Glomerular visceral epithelial cell (primary cell): ENCODE measurements at regions not wholly inside any gene's neighbourhood (a gene's known extent, or its start where the extent isn't known, plus 50 kb on each side); places are given as distances from the start of the nearest gene placed in this dataset.
A peak's percentile ranks its signal among the peaks of the same experiment; 100 is the strongest.
"Not testable (repeated sequence)": the region's sequence is repeated elsewhere in the genome, so short reads cannot be mapped to it uniquely, and the experiment has no call there.

Experiments
- DNase-seq: peaks from one replicate; pipeline ENCODE4 v3.0.0-alpha.2; 2016; ENCODE audit errors: extremely low spot score

GRCh38 chr1:157219600-157219999 lies 81.4 kb upstream of the ETV3 start:
- no peak for DNase-seq

- DNase-seq: no peak
These were observed 81.0 kb upstream of the ETV3 start for GRCh38 chr1:157219182-157219581.

- DNase-seq: no peak
These were observed 80.5 kb upstream of the ETV3 start for GRCh38 chr1:157218671-157219070.

GRCh38 chr1:157217486-157217885 lies 79.3 kb upstream of the ETV3 start:
- no peak for DNase-seq

- no peak for DNase-seq
These were observed 75.6 kb upstream of the ETV3 start for GRCh38 chr1:157213836-157214235.

GRCh38 chr1:157209514-157209913 lies 71.3 kb upstream of the ETV3 start:
- no peak for DNase-seq

GRCh38 chr1:157205982-157206381 lies 67.8 kb upstream of the ETV3 start:
- not testable (repeated sequence) for DNase-seq

GRCh38 chr1:157203166-157203565 lies 65.0 kb upstream of the ETV3 start:
- no peak for DNase-seq

GRCh38 chr1:157202331-157202730 lies 64.1 kb upstream of the ETV3 start:
- DNase-seq: no peak

GRCh38 chr1:157201767-157202166 lies 63.6 kb upstream of the ETV3 start:
- no peak for DNase-seq

GRCh38 chr1:157200451-157200850 lies 62.3 kb upstream of the ETV3 start:
- DNase-seq: no peak

GRCh38 chr1:157199421-157199755 lies 61.2 kb upstream of the ETV3 start:
- no peak for DNase-seq

GRCh38 chr1:157198619-157199420 lies 60.6 kb upstream of the ETV3 start:
- no peak for DNase-seq

- no peak for DNase-seq
These were observed 59.8 kb upstream of the ETV3 start for GRCh38 chr1:157197906-157198435.

- DNase-seq: not testable (repeated sequence)
These were observed 58.7 kb upstream of the ETV3 start for GRCh38 chr1:157196670-157197456.

GRCh38 chr1:157196245-157196543 lies 58.0 kb upstream of the ETV3 start:
- no peak for DNase-seq

- DNase-seq: no peak
These were observed 57.5 kb upstream of the ETV3 start for GRCh38 chr1:157195521-157196244.

GRCh38 chr1:157194731-157195520 lies 56.7 kb upstream of the ETV3 start:
- DNase-seq: no peak

- peak; percentile 70 for DNase-seq
These were observed 55.7 kb upstream of the ETV3 start for GRCh38 chr1:157193702-157194391.

- no peak for DNase-seq
These were observed 55.0 kb upstream of the ETV3 start for GRCh38 chr1:157193219-157193618.
